Progenitor cell of endocrine pancreas (in vitro differentiated cells): ENCODE measurements at regions not wholly inside any gene's neighbourhood (a gene's known extent, or its start where the extent isn't known, plus 50 kb on each side); places are given as distances from the start of the nearest gene placed in this dataset.

ENCODE experiments used
- DNase-seq: peaks from one replicate; pipeline ENCODE4 v3.0.0; 2021; ENCODE audit warnings: low spot score; ENCODE audit not compliant: unreplicated experiment
- H3K27ac Mint-ChIP-seq: 2 replicates; pipeline ENCODE4 v1.8.0; 2021; ENCODE audit warnings: mild to moderate bottlenecking, moderate library complexity, mixed read lengths
- H3K27me3 Mint-ChIP-seq: 2 replicates; pipeline ENCODE4 v1.8.0; 2021; ENCODE audit warnings: mixed read lengths
- H3K36me3 Mint-ChIP-seq: 2 replicates; pipeline ENCODE4 v1.8.0; 2022; ENCODE audit warnings: mixed read lengths; ENCODE audit not compliant: insufficient read depth
- H3K4me1 Mint-ChIP-seq: 2 replicates; pipeline ENCODE4 v1.8.0; 2021; ENCODE audit warnings: low read depth, mixed read lengths
- H3K4me3 Mint-ChIP-seq: 2 replicates; pipeline ENCODE4 v1.8.0; 2021; ENCODE audit warnings: low read depth, mild to moderate bottlenecking, moderate library complexity, mixed read lengths
- H3K9me3 Mint-ChIP-seq: 2 replicates; pipeline ENCODE4 v1.8.0; 2021; ENCODE audit warnings: low read depth, mixed read lengths
- TF ChIP-seq, protein P1 (sequence below): fragments of 200-600 bp; sonication (generic); IDR thresholded peaks from one replicate; pipeline ENCODE4 v1.5.0; 2021; ENCODE audit warnings: antibody characterized with exemption, mild to moderate bottlenecking; ENCODE audit not compliant: unreplicated experiment

DNA sequence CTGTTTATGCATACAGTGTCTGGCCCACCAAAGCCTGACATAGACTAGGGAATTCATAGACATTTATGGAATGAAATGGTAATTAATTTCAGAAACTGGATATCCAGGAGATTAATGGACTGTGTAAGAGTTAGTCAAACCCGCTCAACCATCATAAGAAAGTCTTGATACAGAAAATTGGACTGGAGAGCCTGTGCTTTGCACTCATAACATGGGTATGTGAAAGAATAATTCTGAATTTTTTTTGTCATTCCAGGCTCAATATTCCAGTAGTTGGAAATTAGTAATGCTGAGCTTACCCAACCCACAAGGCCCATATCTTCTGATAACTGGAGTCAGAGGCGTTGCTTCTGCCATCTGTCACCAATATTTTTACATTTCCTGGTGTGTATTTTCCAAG, 799.7 kb upstream of the IGFBP3 start:
- Mint-ChIP-seq H3K27ac (no peak overlapping the region), H3K27me3 (no peaks in the 10 kb centered on the region), H3K4me3 (no peak overlapping the region), H3K4me1 (no peaks in the 10 kb centered on the region), H3K36me3 (no peaks in the 10 kb centered on the region), H3K9me3 (peaks cover 3% of the 10 kb centered on the region)
- DNase-seq, result no peak
- TF ChIP-seq, protein P1, sequence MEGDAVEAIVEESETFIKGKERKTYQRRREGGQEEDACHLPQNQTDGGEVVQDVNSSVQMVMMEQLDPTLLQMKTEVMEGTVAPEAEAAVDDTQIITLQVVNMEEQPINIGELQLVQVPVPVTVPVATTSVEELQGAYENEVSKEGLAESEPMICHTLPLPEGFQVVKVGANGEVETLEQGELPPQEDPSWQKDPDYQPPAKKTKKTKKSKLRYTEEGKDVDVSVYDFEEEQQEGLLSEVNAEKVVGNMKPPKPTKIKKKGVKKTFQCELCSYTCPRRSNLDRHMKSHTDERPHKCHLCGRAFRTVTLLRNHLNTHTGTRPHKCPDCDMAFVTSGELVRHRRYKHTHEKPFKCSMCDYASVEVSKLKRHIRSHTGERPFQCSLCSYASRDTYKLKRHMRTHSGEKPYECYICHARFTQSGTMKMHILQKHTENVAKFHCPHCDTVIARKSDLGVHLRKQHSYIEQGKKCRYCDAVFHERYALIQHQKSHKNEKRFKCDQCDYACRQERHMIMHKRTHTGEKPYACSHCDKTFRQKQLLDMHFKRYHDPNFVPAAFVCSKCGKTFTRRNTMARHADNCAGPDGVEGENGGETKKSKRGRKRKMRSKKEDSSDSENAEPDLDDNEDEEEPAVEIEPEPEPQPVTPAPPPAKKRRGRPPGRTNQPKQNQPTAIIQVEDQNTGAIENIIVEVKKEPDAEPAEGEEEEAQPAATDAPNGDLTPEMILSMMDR, result no peak

DNA sequence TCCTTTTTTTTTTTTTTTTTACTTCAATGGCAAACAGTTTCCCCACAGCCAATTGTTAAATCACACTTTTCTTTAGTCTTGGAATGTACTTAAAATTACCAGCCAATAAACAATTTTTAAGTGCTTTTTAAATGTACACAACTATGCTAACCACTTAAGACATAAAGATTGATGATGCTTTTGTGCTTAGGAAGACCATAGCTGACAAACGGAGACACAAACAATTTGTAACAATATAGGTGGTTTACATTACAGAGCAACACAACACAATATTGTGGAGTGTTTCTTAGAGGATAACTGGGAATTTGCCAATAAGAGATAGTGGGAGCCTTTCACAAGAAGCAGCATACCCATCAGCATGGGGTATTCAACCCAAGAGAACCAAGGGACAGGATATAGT, 798.5 kb upstream of the IGFBP3 start:
- Mint-ChIP-seq H3K4me1 (no peaks in the 10 kb centered on the region), H3K27me3 (no peaks in the 10 kb centered on the region), H3K36me3 (no peaks in the 10 kb centered on the region), H3K27ac (no peak overlapping the region), H3K4me3 (no peak overlapping the region), H3K9me3 (no peaks in the 10 kb centered on the region)
- TF ChIP-seq, protein P1, result no peak
- DNase-seq, result no peak

DNA sequence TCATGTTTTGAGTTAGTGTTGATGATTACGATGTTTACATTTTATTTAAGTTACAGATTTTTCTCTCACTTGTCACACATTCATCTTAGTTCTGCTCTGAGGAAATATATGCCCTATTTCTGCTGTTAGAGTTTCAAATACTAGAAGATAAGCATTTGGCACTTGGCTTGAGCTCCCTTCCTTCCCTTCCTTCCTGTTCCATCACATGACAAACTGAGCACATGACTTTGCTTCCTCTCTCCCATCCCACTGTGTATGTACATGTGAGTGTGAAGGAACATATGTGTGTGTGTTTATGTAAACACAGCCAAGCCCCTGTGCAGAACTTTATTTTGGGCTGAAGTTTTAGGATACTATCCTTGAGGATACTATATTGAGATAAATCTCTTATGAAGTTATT, 795.9 kb upstream of the IGFBP3 start:
- TF ChIP-seq, protein P1, result no peak
- no peaks in the 10 kb centered on the region for H3K36me3 Mint-ChIP-seq
- no peak for DNase-seq
- H3K4me3 Mint-ChIP-seq, result no peak overlapping the region
- H3K27ac Mint-ChIP-seq, result no peak overlapping the region
- peaks cover 8% of the 10 kb centered on the region for H3K4me1 Mint-ChIP-seq
- H3K27me3 Mint-ChIP-seq, result no peaks in the 10 kb centered on the region
- no peaks in the 10 kb centered on the region for H3K9me3 Mint-ChIP-seq

DNA sequence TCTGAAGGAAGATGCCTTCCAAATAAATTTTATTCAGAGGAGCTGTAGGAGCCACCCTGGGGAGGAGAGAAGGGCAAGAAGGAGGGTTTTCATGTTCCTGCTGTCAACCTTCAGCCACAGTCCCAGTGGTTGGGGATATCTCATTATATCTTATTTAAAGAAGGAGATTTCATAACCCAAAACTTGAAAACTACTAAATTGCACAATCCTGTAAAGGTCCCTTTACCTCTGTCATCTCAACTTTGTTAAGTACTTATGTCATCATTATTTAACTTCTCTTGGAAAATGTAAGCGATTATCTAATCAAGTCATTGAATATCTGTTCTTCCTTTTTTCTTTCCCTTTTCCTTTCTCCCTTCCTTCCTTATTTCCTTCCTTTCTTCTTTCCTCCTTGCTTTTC, 794.5 kb upstream of the IGFBP3 start:
- no peaks in the 10 kb centered on the region for H3K27me3 Mint-ChIP-seq
- no peak for DNase-seq
- H3K4me1 Mint-ChIP-seq, result peaks cover 8% of the 10 kb centered on the region
- H3K9me3 Mint-ChIP-seq, result no peaks in the 10 kb centered on the region
- no peaks in the 10 kb centered on the region for H3K36me3 Mint-ChIP-seq
- no peak overlapping the region for H3K27ac Mint-ChIP-seq
- TF ChIP-seq, protein P1, result no peak
- no peak overlapping the region for H3K4me3 Mint-ChIP-seq

DNA sequence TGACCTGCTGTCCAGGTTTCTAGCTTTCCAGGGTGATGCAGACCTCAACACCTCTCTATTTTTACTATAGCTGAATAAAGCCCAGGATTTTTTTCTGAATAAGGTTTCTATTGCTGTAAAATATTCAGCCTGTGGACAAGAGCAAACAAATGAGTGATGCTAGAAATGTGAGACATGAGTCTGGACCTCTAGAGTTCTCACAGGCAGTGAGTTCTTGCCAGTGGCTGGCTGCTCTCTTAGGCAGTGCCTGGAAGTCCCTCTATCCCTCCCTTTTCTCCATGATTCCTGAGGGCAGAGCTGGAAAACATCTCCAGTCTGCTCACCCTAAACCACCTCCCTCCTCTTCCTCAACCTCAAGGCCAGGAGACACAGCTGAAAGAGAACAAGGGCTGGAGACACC, 793.8 kb upstream of the IGFBP3 start:
- TF ChIP-seq, protein P1, result no peak
- Mint-ChIP-seq H3K27me3 (no peaks in the 10 kb centered on the region), H3K27ac (no peak overlapping the region), H3K4me3 (no peak overlapping the region), H3K36me3 (no peaks in the 10 kb centered on the region), H3K9me3 (no peaks in the 10 kb centered on the region), H3K4me1 (peaks cover 8% of the 10 kb centered on the region)
- no peak for DNase-seq
